Gastrocnemius medialis (tissue), 4 donors: ENCODE measurements at regions not wholly inside any gene's neighbourhood (a gene's known extent, or its start where the extent isn't known, plus 50 kb on each side); places are given as distances from the start of the nearest gene placed in this dataset.

Experiments used
- CTCF ChIP-seq, 5 experiments: fragments of 450-650 bp in 3 of 5; fragments of 200-600 bp in 2 of 5; sonication (generic) in 2 of 5; IDR thresholded peaks in 4 of 5; conservative IDR thresholded peaks in 1 of 5; 1 replicate in 4 of 5; 2 replicates in 1 of 5; pipeline ENCODE4 v1.5.1; 2016 to 2019; ENCODE audit warnings: antibody characterized with exemption in 5 of 5, mild to moderate bottlenecking in 3 of 5, moderate library complexity in 3 of 5
- POLR2A ChIP-seq, 2 donors: fragments of 450-650 bp; IDR thresholded peaks; one replicate each; pipeline ENCODE4 v1.6.1; 2017; ENCODE audit warnings: antibody characterized with exemption in 2 of 2, mild to moderate bottlenecking in 2 of 2, moderate library complexity in 2 of 2

GRCh38 chr4:167652267-167652666, 418.0 kb upstream of the SPOCK3 start:
- TF ChIP-seq CTCF (IDR thresholded peaks at IDR 0.05 in 4 of 5, conservative IDR thresholded peaks at IDR 0.05 in 1 of 5) (no peak), POLR2A (IDR thresholded peaks at IDR 0.05) (no peak)
